ENCODE measurements at regions not wholly inside any gene's neighbourhood (a gene's known extent, or its start where the extent isn't known, plus 50 kb on each side); places are given as distances from the start of the nearest gene placed in this dataset.

GRCh38 chr9:23382418-23382817, 443.6 kb downstream of the ELAVL2 start:
- TF ChIP-seq, protein P1, sequence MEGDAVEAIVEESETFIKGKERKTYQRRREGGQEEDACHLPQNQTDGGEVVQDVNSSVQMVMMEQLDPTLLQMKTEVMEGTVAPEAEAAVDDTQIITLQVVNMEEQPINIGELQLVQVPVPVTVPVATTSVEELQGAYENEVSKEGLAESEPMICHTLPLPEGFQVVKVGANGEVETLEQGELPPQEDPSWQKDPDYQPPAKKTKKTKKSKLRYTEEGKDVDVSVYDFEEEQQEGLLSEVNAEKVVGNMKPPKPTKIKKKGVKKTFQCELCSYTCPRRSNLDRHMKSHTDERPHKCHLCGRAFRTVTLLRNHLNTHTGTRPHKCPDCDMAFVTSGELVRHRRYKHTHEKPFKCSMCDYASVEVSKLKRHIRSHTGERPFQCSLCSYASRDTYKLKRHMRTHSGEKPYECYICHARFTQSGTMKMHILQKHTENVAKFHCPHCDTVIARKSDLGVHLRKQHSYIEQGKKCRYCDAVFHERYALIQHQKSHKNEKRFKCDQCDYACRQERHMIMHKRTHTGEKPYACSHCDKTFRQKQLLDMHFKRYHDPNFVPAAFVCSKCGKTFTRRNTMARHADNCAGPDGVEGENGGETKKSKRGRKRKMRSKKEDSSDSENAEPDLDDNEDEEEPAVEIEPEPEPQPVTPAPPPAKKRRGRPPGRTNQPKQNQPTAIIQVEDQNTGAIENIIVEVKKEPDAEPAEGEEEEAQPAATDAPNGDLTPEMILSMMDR (IDR thresholded peaks at IDR 0.05) = no peak
- TF ChIP-seq ZFX (IDR thresholded peaks at IDR 0.05; ENCODE audit: borderline replicate concordance) = no peak

DNA sequence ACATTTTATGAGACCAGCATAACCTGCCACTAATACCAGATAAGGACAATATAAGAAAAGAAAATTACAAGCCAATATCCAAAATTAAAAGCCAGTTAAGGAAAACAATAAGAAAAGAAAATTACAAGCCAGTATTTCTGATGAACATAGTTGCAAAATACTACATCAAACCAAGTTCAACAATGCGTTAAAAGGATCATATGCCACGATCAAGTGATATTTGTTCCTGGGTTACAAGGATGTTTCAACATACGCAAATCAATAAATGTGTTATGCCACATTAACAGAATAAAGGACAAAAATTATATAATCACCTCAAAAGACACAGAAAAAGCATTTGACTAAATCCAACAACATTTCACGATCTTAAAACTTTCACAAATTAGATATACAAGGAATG, 431.9 kb downstream of the ELAVL2 start:
- TF ChIP-seq, protein P1 (IDR thresholded peaks at IDR 0.05) = no peak
- TF ChIP-seq ZFX (IDR thresholded peaks at IDR 0.05; ENCODE audit: borderline replicate concordance) = no peak
- H3K27ac ChIP-seq = no peak overlapping the region

More at GRCh38 chr9:23382418-23382817, 443.6 kb downstream of the ELAVL2 start:
- no peak overlapping the region for H3K27ac ChIP-seq

GRCh38 chr9:23408874-23409273, 417.2 kb downstream of the ELAVL2 start:
- H3K27ac ChIP-seq = no peak overlapping the region

GRCh38 chr9:23412046-23412445, 414.0 kb downstream of the ELAVL2 start:
- TF ChIP-seq, protein P1 (IDR thresholded peaks at IDR 0.05) = no peak
- TF ChIP-seq ZFX (IDR thresholded peaks at IDR 0.05; ENCODE audit: borderline replicate concordance) = no peak
- no peak overlapping the region for H3K27ac ChIP-seq

More at GRCh38 chr9:23408874-23409273, 417.2 kb downstream of the ELAVL2 start:
- TF ChIP-seq, protein P1 (IDR thresholded peaks at IDR 0.05) = no peak
- TF ChIP-seq ZFX (IDR thresholded peaks at IDR 0.05; ENCODE audit: borderline replicate concordance) = no peak

DNA sequence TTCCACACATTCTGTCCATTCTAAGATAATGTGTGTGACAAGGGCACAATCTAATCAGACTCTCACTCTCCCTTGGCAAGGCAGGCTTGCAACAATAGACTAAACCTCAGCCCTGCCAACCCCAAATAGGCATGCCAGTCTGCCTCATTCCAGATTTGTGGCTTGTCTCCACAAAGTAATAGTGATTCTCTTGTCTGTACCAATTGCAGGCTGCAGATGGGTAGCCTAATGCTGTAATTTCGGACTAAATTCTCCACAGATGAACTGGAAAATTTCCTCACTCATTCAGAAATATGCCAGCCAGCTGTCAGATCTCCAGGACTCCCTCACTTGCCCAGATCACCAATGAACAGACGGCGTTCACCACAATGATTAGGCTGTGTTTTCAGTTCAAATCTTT, 413.6 kb downstream of the ELAVL2 start:
- H3K27ac ChIP-seq = no peak overlapping the region
- TF ChIP-seq ZFX (IDR thresholded peaks at IDR 0.05; ENCODE audit: borderline replicate concordance) = no peak

DNA sequence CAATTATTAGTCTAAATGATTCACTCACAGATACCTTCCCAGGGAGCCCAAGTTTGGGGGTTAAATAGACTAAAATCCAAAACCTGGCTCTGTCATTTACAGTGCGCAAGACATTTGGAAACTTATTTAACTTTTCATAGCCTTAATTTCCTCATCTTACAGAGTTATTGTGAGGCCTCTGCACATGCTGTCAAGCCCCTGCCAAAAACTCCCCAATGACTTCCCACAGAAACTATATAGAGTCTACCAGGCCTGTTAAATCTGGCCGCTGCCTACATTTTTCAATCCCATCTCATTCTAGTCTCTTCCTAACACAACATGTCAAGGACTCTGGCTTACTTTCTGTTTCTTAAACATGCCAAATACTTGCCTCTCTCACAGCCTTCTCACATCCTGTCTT, 412.5 kb downstream of the ELAVL2 start:
- no peak for TF ChIP-seq ZFX (IDR thresholded peaks at IDR 0.05; ENCODE audit: borderline replicate concordance)
- TF ChIP-seq, protein P1 (IDR thresholded peaks at IDR 0.05) = no peak
- no peak overlapping the region for H3K27ac ChIP-seq

- no peak overlapping the region for H3K27ac ChIP-seq
- TF ChIP-seq ZFX (IDR thresholded peaks at IDR 0.05; ENCODE audit: borderline replicate concordance) = no peak
- TF ChIP-seq, protein P1 (IDR thresholded peaks at IDR 0.05) = no peak
Observed at GRCh38 chr9:23423999-23424398, 402.0 kb downstream of the ELAVL2 start.

DNA sequence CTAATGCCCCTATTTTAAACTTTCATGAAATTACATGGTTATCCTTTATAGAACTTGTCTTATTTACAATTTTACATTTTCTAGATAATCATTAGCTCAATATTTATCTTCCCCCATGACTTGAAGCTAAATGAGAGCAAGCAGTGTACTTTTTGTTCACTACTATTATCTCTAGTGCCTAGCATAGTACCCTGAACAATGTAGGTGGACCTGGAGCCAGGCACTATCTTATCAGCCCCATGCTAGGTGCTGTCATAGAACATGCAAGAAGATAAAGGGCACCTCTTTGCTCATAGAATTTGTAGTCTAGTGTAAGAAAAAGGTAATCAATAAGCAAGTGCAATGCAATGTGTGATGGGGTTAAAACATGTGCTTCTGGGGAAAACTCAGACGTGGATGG, 399.9 kb downstream of the ELAVL2 start:
- no peak for TF ChIP-seq ZFX (IDR thresholded peaks at IDR 0.05; ENCODE audit: borderline replicate concordance)
- TF ChIP-seq, protein P1 (IDR thresholded peaks at IDR 0.05) = no peak
- no peak overlapping the region for H3K27ac ChIP-seq
